GM21717 (cell line): ENCODE measurements at regions not wholly inside any gene's neighbourhood (a gene's known extent, or its start where the extent isn't known, plus 50 kb on each side); places are given as distances from the start of the nearest gene placed in this dataset.
"Not testable (repeated sequence)": the region's sequence is repeated elsewhere in the genome, so short reads cannot be mapped to it uniquely, and the experiment has no call there.

Source experiments
- ATAC-seq: cut with Tn5 transposase; IDR thresholded peaks from one replicate; pipeline ENCODE4 v1.9.1; 2021; ENCODE audit warnings: mild to moderate bottlenecking, moderate library complexity; ENCODE audit not compliant: unreplicated experiment

- ATAC-seq, result no peak
These were observed 671.2 kb downstream of the COL12A1 start for GRCh38 chr6:74534465-74535211.

GRCh38 chr6:74519163-74519562, 686.7 kb downstream of the COL12A1 start:
- ATAC-seq, result no peak

GRCh38 chr6:74518035-74518434, 687.8 kb downstream of the COL12A1 start:
- no peak for ATAC-seq

- ATAC-seq, result no peak
These were observed 695.0 kb downstream of the COL12A1 start for GRCh38 chr6:74510878-74511277.

GRCh38 chr6:74507649-74508048, 698.2 kb downstream of the COL12A1 start:
- ATAC-seq, result no peak

- no peak for ATAC-seq
These were observed 700.5 kb downstream of the COL12A1 start for GRCh38 chr6:74505391-74505790.

- no peak for ATAC-seq
These were observed 700.9 kb downstream of the COL12A1 start for GRCh38 chr6:74504941-74505340.

- no peak for ATAC-seq
These were observed 713.3 kb downstream of the COL12A1 start for GRCh38 chr6:74492587-74492986.

- ATAC-seq, result no peak
These were observed 713.9 kb downstream of the COL12A1 start for GRCh38 chr6:74491844-74492374.

- not testable (repeated sequence) for ATAC-seq
These were observed 717.1 kb downstream of the COL12A1 start for GRCh38 chr6:74488726-74489125.

- ATAC-seq, result no peak
These were observed 723.7 kb downstream of the COL12A1 start for GRCh38 chr6:74482180-74482579.

GRCh38 chr6:74480561-74480960, 725.3 kb downstream of the COL12A1 start:
- no peak for ATAC-seq

GRCh38 chr6:74479960-74480359, 725.9 kb downstream of the COL12A1 start:
- ATAC-seq, result no peak

GRCh38 chr6:74479420-74479819, 726.4 kb downstream of the COL12A1 start:
- no peak for ATAC-seq

- ATAC-seq, result not testable (repeated sequence)
These were observed 731.8 kb downstream of the COL12A1 start for GRCh38 chr6:74474046-74474445.

GRCh38 chr6:74468552-74468951, 737.3 kb downstream of the COL12A1 start:
- ATAC-seq, result not testable (repeated sequence)

- ATAC-seq, result no peak
These were observed 738.2 kb downstream of the COL12A1 start for GRCh38 chr6:74467533-74468215.

GRCh38 chr6:74466572-74466971, 739.3 kb downstream of the COL12A1 start:
- no peak for ATAC-seq

GRCh38 chr6:74459260-74459659, 746.6 kb downstream of the COL12A1 start:
- no peak for ATAC-seq

- ATAC-seq, result no peak
These were observed 747.3 kb downstream of the COL12A1 start for GRCh38 chr6:74458536-74458935.

- no peak for ATAC-seq
These were observed 750.1 kb downstream of the COL12A1 start for GRCh38 chr6:74455786-74456185.

GRCh38 chr6:74451953-74452352, 753.9 kb downstream of the COL12A1 start:
- no peak for ATAC-seq
